OCI-LY3 (cell line): ENCODE measurements at regions not wholly inside any gene's neighbourhood (a gene's known extent, or its start where the extent isn't known, plus 50 kb on each side); places are given as distances from the start of the nearest gene placed in this dataset.

Experiments used
- EZH2phosphoT487 ChIP-seq: fragments of 200-600 bp; shearing (Covaris generic); IDR thresholded peaks from 2 replicates; pipeline ENCODE4 v1.6.1; 2018; ENCODE audit warnings: antibody characterized with exemption, mixed run types, low read depth
- TF ChIP-seq, protein P1 (sequence below): fragments of 200-600, 300-600 bp; sonication (generic); IDR thresholded peaks from 2 replicates; pipeline ENCODE4 v1.5.1; 2014; ENCODE audit warnings: antibody characterized with exemption, low read length, low read depth

GRCh38 chr2:236909193-236909504 is 176.5 kb upstream of the COPS8 start:
- TF ChIP-seq, protein P1, sequence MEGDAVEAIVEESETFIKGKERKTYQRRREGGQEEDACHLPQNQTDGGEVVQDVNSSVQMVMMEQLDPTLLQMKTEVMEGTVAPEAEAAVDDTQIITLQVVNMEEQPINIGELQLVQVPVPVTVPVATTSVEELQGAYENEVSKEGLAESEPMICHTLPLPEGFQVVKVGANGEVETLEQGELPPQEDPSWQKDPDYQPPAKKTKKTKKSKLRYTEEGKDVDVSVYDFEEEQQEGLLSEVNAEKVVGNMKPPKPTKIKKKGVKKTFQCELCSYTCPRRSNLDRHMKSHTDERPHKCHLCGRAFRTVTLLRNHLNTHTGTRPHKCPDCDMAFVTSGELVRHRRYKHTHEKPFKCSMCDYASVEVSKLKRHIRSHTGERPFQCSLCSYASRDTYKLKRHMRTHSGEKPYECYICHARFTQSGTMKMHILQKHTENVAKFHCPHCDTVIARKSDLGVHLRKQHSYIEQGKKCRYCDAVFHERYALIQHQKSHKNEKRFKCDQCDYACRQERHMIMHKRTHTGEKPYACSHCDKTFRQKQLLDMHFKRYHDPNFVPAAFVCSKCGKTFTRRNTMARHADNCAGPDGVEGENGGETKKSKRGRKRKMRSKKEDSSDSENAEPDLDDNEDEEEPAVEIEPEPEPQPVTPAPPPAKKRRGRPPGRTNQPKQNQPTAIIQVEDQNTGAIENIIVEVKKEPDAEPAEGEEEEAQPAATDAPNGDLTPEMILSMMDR, result no peak
- TF ChIP-seq EZH2phosphoT487, result no peak
